Stimulated activated CD4-positive, alpha-beta T cell treated with anti-CD3 and anti-CD28 coated beads, TNF-alpha, amount 100 ng/mL, for 1 hour (primary cell): ENCODE measurements at regions not wholly inside any gene's neighbourhood (a gene's known extent, or its start where the extent isn't known, plus 50 kb on each side); places are given as distances from the start of the nearest gene placed in this dataset.
"Not testable (repeated sequence)": the region's sequence is repeated elsewhere in the genome, so short reads cannot be mapped to it uniquely, and the experiment has no call there.

Experiments
- DNase-seq, 3 donors: peaks; one replicate each; pipeline ENCODE4 v3.0.0-alpha.2; 2020; ENCODE audit warnings: low read depth in 3 of 3, low spot score in 1 of 3

DNA sequence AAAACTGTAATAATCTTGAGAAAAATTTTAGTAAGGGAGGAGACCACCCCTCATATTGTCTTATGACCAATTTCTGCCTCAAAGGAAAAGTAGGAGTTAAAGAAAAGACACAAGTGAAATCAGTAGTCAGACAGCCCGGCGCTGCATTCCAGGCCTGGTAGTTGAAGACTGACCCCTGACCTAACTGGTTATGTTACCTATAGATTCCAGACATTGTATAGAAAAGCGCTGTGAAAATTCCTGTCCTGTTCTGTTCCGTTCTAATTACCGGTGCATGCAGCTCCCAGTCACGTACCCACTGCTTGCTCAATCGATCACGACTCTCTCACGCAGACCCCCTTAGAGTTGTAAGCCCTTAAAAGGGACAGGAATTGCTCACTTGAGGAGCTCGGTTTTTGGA is 587.9 kb upstream of the SLC8A1 start:
- not testable (repeated sequence) for DNase-seq

DNA sequence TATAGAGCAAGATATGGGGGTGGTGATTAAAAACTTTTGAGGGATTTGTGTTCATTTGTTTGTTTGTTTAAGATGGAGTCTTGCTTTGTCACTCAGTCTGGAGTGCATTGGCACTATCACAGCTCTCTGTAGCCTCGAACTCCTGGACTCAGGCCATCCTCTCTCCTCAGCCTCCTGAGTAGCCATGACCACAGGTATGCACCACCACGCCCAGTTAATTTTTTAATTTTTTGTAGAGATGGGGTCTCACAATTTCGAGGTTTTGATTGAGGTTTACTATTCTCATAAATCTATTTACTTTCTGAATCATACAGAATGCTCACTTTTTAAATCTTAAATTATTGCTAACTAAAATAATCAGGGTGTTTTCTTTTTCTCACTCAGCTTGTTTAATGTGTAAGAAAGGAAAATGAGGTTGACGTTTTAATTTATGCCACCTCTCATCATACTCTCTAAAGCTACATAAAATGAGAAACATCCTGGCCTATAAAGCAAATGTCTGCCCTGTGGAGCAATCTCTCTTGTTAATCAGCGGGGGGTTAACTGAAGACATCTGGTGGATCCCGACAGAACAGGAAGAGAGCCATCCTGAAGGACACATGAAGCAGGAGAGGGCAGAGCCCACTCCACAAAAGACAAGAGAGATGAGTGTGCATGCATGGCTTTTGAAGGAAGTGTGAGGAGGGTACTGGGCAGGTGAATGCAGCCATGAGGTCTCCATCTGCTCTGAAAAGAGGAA is 589.1 kb upstream of the SLC8A1 start:
- no peak for DNase-seq

DNA sequence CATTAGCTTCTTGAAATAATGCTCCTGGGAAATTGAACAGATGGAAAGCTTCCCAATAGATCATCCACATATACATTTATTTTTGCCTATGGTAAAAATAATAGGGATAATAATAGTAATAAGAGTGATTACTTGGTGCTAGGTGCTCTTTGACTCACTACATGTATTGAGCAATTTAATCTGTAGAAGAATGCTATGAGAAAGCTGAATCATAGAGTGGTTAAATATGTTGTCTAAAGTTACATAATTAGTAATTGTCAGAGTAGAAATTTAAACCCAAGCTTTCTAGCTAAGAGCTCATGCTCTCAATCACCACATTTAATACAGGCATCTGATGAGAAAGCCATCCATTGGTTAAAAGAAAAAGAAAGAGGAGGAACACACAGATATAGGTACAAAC is 590.5 kb upstream of the SLC8A1 start:
- no peak for DNase-seq

DNA sequence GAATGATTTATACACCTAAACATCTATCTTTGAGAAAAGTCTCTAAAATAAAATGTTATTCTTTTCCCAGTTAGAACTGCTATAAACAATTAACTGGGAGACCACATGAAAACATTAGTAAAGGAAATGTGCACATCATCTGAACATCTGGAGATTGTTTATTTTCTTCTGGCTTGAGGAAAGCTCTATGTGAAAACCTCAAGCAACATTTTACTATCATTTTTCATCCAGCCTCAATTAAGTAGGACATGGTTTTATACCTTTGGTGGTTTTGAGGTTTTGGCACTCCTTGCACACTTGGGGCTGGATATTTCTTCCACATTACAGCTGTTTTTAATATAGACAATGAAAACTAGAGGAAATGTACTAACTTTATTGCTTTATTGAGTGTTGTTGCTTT is 609.5 kb upstream of the SLC8A1 start:
- DNase-seq, result no peak

DNA sequence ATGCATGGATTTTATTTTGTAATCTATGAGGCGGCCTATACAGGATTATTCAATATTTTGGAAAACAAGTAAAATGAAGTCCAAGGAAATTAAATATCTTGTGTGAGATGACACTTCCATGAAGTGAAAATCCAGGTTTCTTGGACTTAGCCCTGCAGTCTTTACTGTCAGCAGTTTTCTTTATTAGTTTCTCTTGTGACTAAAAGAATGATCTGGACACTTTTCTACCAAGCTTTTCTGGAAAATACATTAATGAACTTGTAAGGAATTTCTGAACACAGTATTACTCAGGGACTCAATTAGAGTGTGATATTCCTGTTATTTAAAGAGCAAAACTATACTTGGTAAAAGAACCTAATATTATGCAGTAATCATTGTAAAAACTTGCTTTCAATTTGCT is 610.4 kb upstream of the SLC8A1 start:
- DNase-seq, result no peak

DNA sequence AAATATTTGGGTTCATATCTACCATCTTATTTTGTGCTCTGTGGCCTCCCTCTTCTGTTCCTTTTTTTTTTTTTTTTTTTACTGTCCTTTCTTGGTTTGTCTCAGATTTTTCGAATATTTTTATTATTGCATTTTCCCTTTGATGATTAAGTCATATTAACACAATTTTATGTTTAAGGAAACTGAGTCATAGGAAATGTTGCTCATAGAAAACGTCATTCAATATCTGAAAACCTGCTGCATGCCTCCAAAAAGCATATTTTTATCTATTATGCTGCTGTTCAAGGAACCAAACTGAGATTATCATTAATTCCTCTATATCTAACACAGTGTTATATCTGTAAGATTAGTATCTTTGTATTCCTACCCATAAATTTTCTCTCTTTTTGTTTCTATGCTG is 614.3 kb upstream of the SLC8A1 start:
- no peak for DNase-seq

DNA sequence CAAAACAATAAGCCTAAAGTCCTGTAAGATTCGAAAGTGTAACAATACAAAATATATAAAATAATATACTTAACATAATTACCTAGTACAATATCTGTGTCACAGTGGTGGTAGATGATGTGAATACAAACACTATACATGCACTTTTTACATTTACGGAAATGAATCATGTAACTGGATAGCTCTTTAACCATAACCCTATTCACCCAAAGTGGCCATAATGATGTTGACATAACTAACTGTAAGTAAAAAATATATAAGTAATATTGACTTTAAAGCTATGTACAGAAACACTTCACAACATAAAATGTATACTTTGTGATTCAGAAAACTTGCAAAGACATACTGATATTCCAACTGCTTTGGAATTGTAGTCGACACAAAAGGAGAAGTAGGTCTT is 616.9 kb upstream of the SLC8A1 start:
- DNase-seq, result no peak

DNA sequence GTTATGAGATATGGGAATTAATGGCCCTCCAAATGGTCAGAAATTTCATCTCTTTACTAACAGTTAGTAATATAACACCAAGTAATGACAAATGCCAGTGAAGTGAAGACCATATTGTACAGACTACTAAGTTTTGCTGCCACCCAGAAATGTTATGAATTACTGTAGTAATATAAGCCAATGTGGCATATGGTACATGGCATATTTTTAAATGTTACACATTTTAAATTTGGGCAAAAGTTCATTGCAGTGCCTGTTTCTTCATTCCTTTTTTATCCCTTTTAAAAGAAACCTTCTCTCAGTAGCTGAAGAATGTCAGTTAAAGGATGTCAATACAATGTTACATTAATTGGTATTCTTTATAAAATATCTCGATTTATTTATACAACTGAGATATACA is 626.5 kb upstream of the SLC8A1 start:
- no peak for DNase-seq

DNA sequence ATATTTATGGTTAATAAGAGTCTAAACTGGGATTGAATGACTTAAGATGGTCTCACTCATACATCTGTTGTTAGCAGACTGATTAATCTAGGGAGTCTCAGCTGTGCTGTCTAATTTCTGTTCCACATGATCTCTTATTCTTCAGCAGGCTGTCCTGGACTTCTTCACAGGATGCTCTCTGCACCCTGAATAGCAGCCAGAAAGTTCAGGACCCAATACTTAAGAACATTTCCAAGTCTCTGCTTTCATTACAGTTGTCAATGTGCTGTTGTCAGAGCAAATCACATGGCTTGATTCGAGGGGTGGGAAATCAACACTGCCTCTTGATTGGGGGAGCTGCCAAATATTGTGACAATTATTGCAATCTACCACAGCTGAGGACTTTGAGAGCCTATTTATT is 627.1 kb upstream of the SLC8A1 start:
- DNase-seq, result no peak

DNA sequence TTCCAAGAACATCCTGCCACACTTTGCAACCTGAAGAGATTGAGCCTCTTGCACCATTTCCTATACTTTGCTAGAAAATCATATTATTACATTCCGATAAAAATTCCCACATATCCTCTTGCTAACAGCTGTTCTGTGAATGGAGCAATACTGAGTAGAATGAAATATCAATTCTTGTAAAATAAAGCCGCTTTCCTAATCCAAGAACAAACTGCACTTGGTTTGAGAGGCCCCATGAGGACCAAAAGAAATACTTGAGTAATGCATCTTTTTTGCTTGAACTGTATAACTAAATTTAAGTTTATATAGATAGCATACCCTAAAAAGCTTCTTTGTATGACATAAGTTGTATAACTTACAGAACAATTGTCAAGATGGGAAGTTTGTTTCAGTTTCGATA is 632.4 kb upstream of the SLC8A1 start:
- no peak for DNase-seq

DNA sequence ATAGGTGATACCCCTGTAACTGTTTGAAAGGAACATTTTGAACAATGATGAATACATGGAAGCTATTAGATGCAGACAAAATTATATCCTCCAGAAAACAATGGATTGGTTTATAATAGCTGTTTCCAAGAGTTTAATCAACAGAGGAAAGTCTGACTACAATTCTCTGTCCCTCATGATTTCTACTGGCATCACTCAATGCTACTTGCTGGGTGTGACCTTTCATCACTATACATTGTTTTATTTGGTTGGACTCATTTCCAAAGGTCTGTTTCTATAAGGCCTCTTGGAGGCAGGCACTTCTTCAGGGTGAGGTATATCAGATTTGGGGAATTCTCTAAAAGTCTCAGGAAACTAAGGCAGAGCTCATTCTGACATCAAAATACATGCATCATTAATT is 636.1 kb upstream of the SLC8A1 start:
- DNase-seq, result no peak

DNA sequence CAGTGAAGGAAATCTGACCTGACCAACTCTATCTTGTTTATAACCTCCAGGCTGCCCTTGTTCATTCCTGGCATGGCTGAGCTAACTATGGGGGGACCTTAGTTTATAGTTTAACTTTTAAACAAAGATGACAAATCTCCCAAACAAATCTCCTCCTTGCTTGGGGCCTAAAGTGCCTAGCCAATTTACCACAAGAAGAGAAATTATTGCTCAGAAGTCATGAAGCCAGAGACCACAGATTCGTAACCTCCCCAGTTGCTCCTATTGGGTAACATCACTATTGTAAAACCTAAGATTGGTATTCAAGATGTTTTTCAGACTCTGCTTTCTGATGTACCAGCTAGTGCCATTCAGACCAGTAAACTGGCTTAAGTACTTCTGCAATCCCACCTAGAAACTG is 649.4 kb upstream of the SLC8A1 start:
- DNase-seq, result no peak

DNA sequence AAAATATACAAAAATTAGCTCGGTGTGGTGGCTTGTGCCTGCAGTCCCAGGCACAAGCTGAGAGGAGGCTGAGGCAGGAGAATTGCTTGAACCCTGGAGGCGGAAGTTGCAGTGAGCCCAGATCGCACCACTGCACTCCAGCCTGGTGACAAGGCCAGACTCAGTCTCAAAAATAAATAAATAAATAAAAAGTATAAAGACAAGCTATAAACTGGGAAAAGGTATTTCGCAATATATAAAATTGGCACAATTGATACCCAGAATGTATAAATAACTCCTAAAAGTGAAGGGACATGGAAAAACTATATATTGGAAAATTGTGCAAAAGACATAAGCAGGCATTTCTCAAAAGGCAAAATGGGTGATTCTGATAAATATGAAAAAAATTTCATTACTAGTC is 657.9 kb upstream of the SLC8A1 start:
- DNase-seq, result no peak

DNA sequence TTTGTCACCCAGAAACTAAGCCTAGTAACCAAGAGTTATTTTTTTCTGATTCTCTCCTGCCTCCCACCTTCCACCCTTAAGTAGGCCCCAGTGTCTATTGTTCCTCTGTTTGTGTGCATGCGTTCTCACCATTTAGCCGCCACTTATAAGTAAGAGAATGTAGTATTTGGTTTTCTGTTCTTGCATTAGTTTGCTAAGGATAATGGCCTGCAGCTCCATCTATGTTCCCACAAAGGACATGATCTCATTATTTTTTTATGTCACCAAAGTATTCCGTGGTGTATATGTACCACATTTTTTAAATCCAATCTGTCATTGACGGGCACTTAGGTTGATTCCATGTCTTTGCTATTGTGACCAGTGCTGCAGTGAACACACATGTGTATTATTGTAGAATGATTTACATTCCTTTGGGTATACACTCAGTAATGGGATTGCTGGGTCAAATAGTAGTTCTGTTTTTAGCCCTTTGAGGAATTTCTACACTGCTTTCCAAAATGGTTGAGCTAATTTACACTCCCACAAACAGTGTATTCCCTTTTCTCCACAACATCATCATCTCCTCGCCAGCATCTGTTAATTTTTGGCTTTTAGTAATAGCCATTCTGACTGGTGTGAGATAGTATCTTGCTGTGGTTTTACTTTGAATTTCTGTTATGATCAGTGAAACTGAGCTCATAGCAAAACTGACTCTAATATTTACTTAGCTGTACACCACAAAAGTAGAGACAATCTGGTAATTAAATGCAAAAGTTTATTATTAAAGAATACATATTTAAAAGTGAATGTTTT is 660.1 kb upstream of the SLC8A1 start:
- DNase-seq, result no peak

DNA sequence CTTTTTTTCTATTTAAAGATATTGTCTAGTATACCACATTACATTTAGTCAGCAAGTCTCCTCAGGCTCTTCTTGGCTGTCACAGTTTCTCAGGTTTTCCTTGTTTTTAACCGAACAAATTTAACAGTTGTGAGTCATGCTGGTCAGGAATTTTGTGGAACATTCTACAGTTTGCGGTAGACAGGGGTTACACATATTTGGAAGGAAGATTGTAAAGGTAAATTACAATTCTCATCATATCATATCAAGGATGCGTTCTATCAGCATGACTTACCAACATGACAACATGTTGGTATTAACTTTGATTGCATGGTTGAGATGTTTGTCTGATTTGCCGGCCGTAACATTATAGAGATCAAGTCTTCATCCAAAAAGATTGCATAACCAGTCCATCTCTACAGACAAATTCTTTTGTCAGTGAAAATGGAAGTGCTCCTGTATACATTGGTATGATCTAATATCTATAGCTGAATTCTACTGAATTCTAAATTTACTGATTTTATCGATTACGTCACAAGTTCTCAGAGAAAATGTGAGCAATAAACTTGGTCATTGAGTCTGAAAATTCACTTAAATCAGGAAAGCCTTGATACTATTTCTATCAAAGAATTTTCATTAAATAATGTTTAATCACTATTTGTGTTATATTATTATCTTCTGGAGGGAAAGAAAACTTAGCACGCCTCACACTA is 664.4 kb upstream of the SLC8A1 start:
- no peak for DNase-seq

DNA sequence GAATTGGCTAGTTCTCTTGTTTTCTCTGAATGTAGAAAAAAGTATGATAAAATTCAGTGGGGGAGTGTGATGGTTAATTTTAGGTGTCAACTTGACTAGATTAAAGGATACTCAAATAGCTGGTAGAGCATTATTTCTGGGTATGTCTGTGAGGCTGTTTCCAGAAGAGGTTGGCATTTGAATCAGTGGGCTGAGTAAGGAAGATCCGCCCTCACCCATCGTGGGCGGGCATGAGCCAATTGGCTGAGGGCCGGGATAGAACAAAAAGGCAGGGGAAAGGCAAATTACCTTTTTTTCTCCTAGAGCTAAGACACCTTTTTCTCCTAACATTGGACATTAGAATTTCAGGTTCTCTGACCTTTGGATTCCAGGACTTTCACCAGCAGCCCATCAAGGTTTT is 667.6 kb upstream of the SLC8A1 start:
- DNase-seq, result no peak

DNA sequence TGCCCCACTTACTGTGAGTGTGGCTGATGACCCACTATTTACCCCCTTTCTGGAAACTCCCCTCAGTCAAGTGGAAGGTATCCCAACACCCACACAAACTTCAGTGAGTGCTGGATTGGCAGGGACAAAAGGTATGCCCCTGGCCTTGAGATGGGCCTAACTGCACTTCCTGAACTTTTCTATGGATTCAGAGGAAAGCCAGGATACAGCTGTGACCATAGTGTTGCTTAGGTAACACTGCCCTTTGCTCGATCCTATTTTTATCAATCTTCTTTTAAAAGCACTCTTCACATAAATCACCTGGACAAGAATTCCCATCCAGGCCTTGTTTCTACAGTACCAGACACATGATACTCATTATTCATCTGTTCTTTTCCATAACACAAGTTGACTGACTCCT is 671.5 kb upstream of the SLC8A1 start:
- no peak for DNase-seq

DNA sequence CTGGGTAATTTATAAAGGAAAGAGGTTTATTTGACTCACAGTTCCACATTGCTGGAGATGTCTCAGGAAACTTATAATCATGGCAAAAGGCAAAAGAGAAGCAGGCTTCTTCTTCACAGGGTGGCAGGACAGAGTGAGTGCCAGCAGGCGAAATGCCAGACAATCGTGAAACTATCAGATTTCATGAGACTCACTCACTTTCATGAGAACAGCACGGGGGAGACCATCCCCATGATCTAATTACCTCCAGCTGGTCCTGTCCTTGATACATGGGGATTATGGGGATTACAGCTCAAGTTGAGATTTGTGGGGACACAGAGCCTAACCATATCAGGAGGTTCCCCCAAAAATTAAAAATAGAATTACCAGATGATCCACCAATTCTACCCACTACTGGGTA is 675.5 kb upstream of the SLC8A1 start:
- no peak for DNase-seq

DNA sequence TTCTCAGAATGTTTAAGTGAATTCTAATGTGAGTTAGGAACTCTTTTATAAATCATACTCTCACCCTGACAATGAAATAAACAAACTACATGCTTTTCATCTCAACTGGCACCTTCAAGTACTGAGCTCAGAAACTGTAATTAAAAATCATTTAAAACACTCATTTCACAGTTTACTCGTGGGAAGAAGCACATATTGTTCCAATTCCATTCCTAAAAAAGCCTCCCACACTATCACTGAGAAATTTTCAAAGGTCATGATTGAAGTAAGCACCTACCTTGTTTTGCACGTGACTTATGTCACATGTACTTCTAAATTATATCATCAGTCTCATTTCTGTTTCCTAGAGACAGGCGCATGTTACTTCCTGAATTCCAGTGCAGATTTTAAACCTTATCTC is 678.1 kb upstream of the SLC8A1 start:
- DNase-seq, result no peak

DNA sequence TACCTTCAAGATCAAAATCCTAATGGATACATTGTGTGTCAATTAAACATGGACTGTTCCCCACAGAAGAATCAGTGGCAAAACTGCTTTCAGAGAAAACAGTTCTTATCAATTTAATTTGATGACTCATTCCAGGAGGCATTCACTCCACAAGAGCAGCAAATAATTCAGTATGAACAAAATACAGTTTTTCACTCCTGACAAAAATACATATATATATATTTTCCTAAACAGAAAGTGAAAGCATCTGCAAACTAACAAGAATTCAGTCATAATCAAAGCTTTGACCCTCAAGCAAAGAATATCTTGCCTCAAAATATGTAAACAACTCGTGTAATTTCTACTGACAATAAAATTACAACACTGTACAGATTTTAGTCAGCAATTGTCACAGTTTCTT is 685.1 kb upstream of the SLC8A1 start:
- no peak for DNase-seq

DNA sequence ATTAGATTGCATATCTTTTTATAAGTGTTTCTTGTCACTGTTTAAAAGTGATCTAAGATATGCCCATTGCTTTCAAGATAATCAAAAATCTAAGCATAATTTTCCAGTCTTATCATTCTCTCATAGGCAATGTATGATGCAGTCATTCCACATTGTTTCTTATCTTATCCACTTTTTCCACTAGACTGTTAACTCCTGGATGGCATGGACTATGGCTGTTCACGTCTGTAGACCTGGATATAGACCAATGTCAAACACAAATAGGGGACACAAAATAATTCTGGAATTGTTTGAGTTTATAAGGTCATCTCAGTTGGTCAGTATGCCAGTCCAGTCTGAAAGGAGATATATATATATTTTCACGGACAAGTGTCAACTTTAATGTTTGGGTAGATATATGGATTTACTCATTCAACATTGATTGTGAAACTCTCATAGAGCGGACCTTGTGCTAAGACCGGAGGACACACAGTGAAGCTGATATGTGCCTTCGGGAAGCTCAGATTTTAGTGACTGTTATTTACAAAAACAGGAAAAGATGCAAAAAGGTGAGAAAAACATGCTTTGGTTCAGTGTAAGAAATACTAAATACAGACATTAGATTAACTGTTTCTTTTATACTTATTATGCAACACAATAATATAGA is 689.4 kb upstream of the SLC8A1 start:
- no peak for DNase-seq

DNA sequence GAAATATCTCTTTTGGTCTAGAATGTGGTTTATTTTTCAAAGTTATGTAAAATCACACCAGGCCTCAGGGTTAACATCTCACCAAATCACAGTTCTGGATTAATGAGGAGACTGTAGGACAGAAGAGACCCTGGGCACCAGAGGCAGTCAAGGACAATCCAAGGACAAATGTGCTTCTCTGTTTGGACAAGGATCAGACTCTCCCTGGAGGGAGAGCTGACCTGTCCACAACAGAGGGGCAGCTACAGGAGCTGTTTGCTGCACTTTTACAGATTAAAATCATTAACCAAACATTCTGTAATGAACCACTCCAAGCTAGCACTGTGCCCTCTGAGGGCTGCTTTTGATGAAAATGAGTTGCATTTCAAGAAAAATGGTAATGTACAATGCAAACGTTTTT is 690.6 kb upstream of the SLC8A1 start:
- no peak for DNase-seq
